Erythroblast (primary cell): ENCODE measurements at regions not wholly inside any gene's neighbourhood (a gene's known extent, or its start where the extent isn't known, plus 50 kb on each side); places are given as distances from the start of the nearest gene placed in this dataset.

Source experiments
- GATA1 ChIP-seq: IDR thresholded peaks from 2 replicates; pipeline ENCODE4 v1.6.1; 2011; ENCODE audit warnings: low read depth, mild to moderate bottlenecking, control low read depth, low read length, moderate library complexity
- POLR2A ChIP-seq: IDR thresholded peaks from 2 replicates; pipeline ENCODE4 v1.6.1; 2011; ENCODE audit warnings: mild to moderate bottlenecking, low read length

DNA sequence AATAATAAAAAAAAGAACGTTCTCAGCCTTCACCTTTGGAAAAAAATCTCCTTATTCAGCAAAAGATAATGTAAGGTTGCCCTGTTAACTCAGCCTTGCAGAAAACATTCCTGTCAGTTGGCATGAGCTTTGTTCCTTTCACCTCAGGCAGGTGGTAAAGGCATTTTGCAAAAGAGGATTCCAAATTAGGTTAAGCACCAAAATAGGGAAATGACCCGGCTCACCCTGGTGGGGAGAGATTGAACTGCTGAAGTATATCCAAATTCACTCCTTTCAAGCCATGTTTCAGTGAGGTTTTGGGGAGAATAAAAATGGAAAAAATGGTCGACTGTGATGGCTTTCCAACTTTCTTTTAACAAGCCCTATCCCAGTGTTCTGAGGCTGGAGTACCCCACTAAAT lies 1988.8 kb upstream of the PIK3C3 start:
- TF ChIP-seq POLR2A, result no peak
- no peak for TF ChIP-seq GATA1
